Chondrocyte (in vitro differentiated cells): ENCODE measurements at regions not wholly inside any gene's neighbourhood (a gene's known extent, or its start where the extent isn't known, plus 50 kb on each side); places are given as distances from the start of the nearest gene placed in this dataset.

ENCODE experiments used
- DNase-seq: peaks from one replicate; pipeline ENCODE4 v3.0.0; 2021; ENCODE audit warnings: mixed read lengths, low spot score
- H3K27ac Mint-ChIP-seq: one replicate; pipeline ENCODE4 v1.8.0; 2021; ENCODE audit warnings: mild to moderate bottlenecking, moderate library complexity, mixed read lengths; ENCODE audit not compliant: unreplicated experiment
- H3K27me3 Mint-ChIP-seq: 2 replicates; pipeline ENCODE4 v1.8.0; 2021; ENCODE audit warnings: low read depth, mixed read lengths
- H3K36me3 Mint-ChIP-seq: 2 replicates; pipeline ENCODE4 v1.8.0; 2021; ENCODE audit warnings: low read depth, mixed read lengths
- H3K4me1 Mint-ChIP-seq: 2 replicates; pipeline ENCODE4 v1.8.0; 2021; ENCODE audit warnings: low read depth, mild to moderate bottlenecking, mixed read lengths
- H3K4me3 Mint-ChIP-seq: one replicate; pipeline ENCODE4 v1.8.0; 2021; ENCODE audit warnings: mild to moderate bottlenecking, moderate library complexity, mixed read lengths; ENCODE audit not compliant: unreplicated experiment
- H3K9me3 Mint-ChIP-seq: 2 replicates; pipeline ENCODE4 v1.8.0; 2021; ENCODE audit warnings: low read depth, mixed read lengths
- CTCF ChIP-seq: fragments of 200-600 bp; sonication (generic); IDR thresholded peaks from 2 replicates; pipeline ENCODE4 v1.5.0; 2021; ENCODE audit warnings: antibody characterized with exemption, mild to moderate bottlenecking, moderate library complexity

DNA sequence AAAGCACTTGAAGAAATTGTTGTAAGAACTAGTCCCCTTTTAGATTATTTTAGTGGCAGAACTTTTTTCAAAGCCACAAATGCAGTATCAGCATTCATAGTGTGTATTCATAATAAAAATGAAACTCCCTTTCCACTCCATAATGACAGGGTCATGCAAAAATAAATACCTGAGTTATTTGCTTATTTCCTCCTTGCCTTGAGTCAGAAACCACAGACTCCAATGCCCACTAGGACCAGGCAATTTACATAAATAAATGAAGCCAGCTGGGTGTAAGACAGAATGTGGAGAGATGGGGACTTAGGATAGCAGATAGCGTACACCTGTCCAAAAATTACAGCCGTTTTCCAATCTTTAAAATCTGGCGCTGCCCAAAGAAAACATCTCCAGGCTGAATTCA, 417.8 kb downstream of the TMEM161B start:
- Mint-ChIP-seq H3K4me1 (no peaks in the 10 kb centered on the region), H3K9me3 (peaks cover 2% of the 10 kb centered on the region)
- DNase-seq = no peak

GRCh38 chr5:87845734-87846133, 422.9 kb downstream of the TMEM161B start:
- H3K27me3 Mint-ChIP-seq = no peaks in the 10 kb centered on the region
- H3K4me3 Mint-ChIP-seq = no peak overlapping the region
- H3K36me3 Mint-ChIP-seq = no peaks in the 10 kb centered on the region
- H3K4me1 Mint-ChIP-seq = no peaks in the 10 kb centered on the region
- peaks cover 6% of the 10 kb centered on the region for H3K9me3 Mint-ChIP-seq
- DNase-seq = no peak
- TF ChIP-seq CTCF = no peak
- no peak overlapping the region for H3K27ac Mint-ChIP-seq

More for the DNA sequence above, 417.8 kb downstream of the TMEM161B start:
- no peak overlapping the region for H3K27ac Mint-ChIP-seq
- H3K27me3 Mint-ChIP-seq = no peaks in the 10 kb centered on the region
- no peak for TF ChIP-seq CTCF
- no peak overlapping the region for H3K4me3 Mint-ChIP-seq
- no peaks in the 10 kb centered on the region for H3K36me3 Mint-ChIP-seq

- no peak for TF ChIP-seq CTCF
- no peak overlapping the region for H3K4me3 Mint-ChIP-seq
- no peak for DNase-seq
- no peak overlapping the region for H3K27ac Mint-ChIP-seq
- no peaks in the 10 kb centered on the region for H3K4me1 Mint-ChIP-seq
- H3K36me3 Mint-ChIP-seq = no peaks in the 10 kb centered on the region
- H3K27me3 Mint-ChIP-seq = no peaks in the 10 kb centered on the region
- peaks cover 10% of the 10 kb centered on the region for H3K9me3 Mint-ChIP-seq
Observed at GRCh38 chr5:87844866-87845265, 423.8 kb downstream of the TMEM161B start.

GRCh38 chr5:87844449-87844848, 424.2 kb downstream of the TMEM161B start:
- H3K9me3 Mint-ChIP-seq = peaks cover 14% of the 10 kb centered on the region
- H3K4me3 Mint-ChIP-seq = no peak overlapping the region
- H3K27ac Mint-ChIP-seq = no peak overlapping the region
- no peak for DNase-seq
- H3K36me3 Mint-ChIP-seq = no peaks in the 10 kb centered on the region
- H3K4me1 Mint-ChIP-seq = no peaks in the 10 kb centered on the region
- H3K27me3 Mint-ChIP-seq = no peaks in the 10 kb centered on the region
- no peak for TF ChIP-seq CTCF

- H3K27me3 Mint-ChIP-seq = peaks cover 2% of the 10 kb centered on the region
- H3K4me1 Mint-ChIP-seq = no peaks in the 10 kb centered on the region
- H3K36me3 Mint-ChIP-seq = peaks cover 1% of the 10 kb centered on the region
- TF ChIP-seq CTCF = no peak
- DNase-seq = no peak
- H3K9me3 Mint-ChIP-seq = peaks cover 34% of the 10 kb centered on the region
- no peak overlapping the region for H3K4me3 Mint-ChIP-seq
- H3K27ac Mint-ChIP-seq = no peak overlapping the region
Observed at GRCh38 chr5:87836696-87837095, 424.0 kb upstream of the CCNH start.
